ENCODE measurements at regions not wholly inside any gene's neighbourhood (a gene's known extent, or its start where the extent isn't known, plus 50 kb on each side); places are given as distances from the start of the nearest gene placed in this dataset.

GRCh38 chr1:82894635-82895034, 1093.9 kb downstream of the ADGRL2 start:
- ATAC-seq (no peak), DNase-seq (no peak)
- Histone ChIP-seq H3K36me3 (no peaks in the 10 kb centered on the region), H3K4me1 (no peaks in the 10 kb centered on the region), H3K27me3 (no peaks in the 10 kb centered on the region), H3K9me3 (no peaks in the 10 kb centered on the region), H3K4me3 (no peak overlapping the region), H3K27ac (no peak overlapping the region)
- 88 to 92% methylated on average over 3 of the region's 3 CpGs for WGBS, 2 donors
- no peak for TF ChIP-seq CTCF (IDR thresholded peaks at IDR 0.05)
- intact Hi-C loops (cut with DNase I) = no loop called here

GRCh38 chr1:82893712-82894470, 1093.2 kb downstream of the ADGRL2 start:
- no peaks in the 10 kb centered on the region for H3K9me3 ChIP-seq
- intact Hi-C loops (cut with DNase I) = no loop called here
- H3K36me3 ChIP-seq = no peaks in the 10 kb centered on the region
- no peak for TF ChIP-seq CTCF (IDR thresholded peaks at IDR 0.05)
- no peak overlapping the region for H3K4me3 ChIP-seq
- H3K27ac ChIP-seq = no peak overlapping the region
- DNase-seq (no peak), ATAC-seq (no peak)
- H3K4me1 ChIP-seq = no peaks in the 10 kb centered on the region
- 98 to 99% methylated on average over 5 of the region's 5 CpGs for WGBS, 2 donors
- no peaks in the 10 kb centered on the region for H3K27me3 ChIP-seq

GRCh38 chr1:82880506-82880905, 1079.8 kb downstream of the ADGRL2 start:
- peaks cover 0 to 3% (median 0%) of the 10 kb centered on the region in 9 donors for H3K4me1 ChIP-seq
- H3K9me3 ChIP-seq = no peaks in the 10 kb centered on the region
- intact Hi-C loops (cut with DNase I) = no loop called here
- H3K36me3 ChIP-seq = no peaks in the 10 kb centered on the region
- no peak for TF ChIP-seq CTCF (IDR thresholded peaks at IDR 0.05)
- ATAC-seq = no peak
- 82 to 89% methylated on average over 3 of the region's 3 CpGs for WGBS, 2 donors
- H3K27me3 ChIP-seq = no peaks in the 10 kb centered on the region
- H3K27ac ChIP-seq = no peak overlapping the region
- H3K4me3 ChIP-seq = no peak overlapping the region
- no peak for DNase-seq

GRCh38 chr1:82879701-82880305, 1079.1 kb downstream of the ADGRL2 start:
- Histone ChIP-seq H3K9me3 (no peaks in the 10 kb centered on the region), H3K36me3 (no peaks in the 10 kb centered on the region), H3K27ac (no peak overlapping the region), H3K27me3 (no peaks in the 10 kb centered on the region), H3K4me1 (peaks cover 0 to 3% (median 0%) of the 10 kb centered on the region in 9 donors), H3K4me3 (no peak overlapping the region)
- TF ChIP-seq CTCF (IDR thresholded peaks at IDR 0.05) = no peak
- 34 to 42% methylated on average over 4 of the region's 4 CpGs for WGBS, 2 donors
- ATAC-seq = no peak
- intact Hi-C loops (cut with DNase I) = no loop called here
- DNase-seq = no peak
